CD4-positive, alpha-beta T cell treated with Interleukin-15 for 1 hour (primary cell): ENCODE measurements at regions not wholly inside any gene's neighbourhood (a gene's known extent, or its start where the extent isn't known, plus 50 kb on each side); places are given as distances from the start of the nearest gene placed in this dataset.

ENCODE experiments used
- DNase-seq: peaks from one replicate; pipeline ENCODE4 v3.0.0-alpha.2; 2020

GRCh38 chr5:20522905-20523482 is 535.0 kb upstream of the CDH18 start:
- DNase-seq: no peak

DNA sequence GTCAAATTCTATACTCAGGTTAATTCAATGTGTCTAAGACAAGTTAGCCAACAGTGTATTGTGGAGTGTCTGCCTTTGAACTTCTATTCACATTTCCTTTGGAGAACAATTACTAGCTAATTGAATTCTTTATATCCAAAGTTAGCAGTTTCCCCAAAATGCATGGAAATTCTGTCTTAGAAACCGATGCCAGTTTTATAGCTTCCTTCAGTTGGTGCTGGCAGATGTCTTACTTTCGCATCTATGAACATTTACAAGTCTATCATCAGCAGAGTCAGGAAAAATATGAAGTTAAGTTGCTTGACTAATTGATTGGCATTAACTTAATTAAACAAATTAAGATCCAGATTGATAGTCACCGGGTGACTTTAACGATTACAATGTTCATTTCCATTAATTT is 527.6 kb upstream of the CDH18 start:
- DNase-seq: no peak

GRCh38 chr5:20514145-20514544 is 526.1 kb upstream of the CDH18 start:
- DNase-seq: no peak

DNA sequence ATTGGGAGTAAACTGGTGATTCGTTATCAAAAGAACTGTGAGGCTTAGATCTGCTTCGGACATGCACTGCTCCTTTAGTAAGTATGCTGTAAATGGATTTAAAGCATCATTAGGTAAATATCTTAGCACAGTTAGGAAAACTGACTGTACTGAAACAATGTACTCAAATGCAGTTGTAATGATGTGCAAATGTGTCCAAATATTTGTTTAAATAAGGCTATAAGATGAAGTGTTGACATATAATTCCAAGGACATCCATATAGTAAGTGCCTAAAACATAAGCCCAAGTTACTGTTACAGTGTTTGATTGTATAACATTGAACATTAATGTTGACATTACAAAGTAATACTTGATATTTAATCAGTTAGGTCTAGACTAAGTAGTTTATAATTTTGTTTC is 512.5 kb upstream of the CDH18 start:
- DNase-seq: no peak

DNA sequence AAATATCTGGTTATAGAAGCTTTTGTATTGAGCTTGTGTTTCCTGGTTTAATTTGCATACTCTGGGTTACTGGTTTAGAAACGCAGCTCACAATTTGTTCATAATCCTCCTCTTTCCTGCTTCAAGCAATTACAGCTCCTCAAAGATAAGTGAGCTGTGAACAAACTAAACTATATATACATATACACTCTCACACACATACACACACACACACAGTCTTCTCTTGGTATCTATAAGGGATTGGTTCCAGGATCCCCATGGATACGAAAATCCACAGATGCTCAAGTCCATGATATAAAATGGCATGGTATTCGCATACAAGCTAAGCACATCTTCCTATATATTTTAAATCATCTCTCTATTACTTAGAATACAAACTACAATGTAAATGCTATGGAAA is 510.9 kb upstream of the CDH18 start:
- no peak for DNase-seq

GRCh38 chr5:20498102-20498501 is 510.1 kb upstream of the CDH18 start:
- no peak for DNase-seq

GRCh38 chr5:20497356-20497755 is 509.4 kb upstream of the CDH18 start:
- DNase-seq: no peak

GRCh38 chr5:20494706-20495105 is 506.7 kb upstream of the CDH18 start:
- DNase-seq: no peak

- DNase-seq: no peak
Observed at GRCh38 chr5:20486826-20487225, 498.8 kb upstream of the CDH18 start.

GRCh38 chr5:20476016-20476415 is 488.0 kb upstream of the CDH18 start:
- no peak for DNase-seq

GRCh38 chr5:20470997-20471396 is 483.0 kb upstream of the CDH18 start:
- DNase-seq: no peak

DNA sequence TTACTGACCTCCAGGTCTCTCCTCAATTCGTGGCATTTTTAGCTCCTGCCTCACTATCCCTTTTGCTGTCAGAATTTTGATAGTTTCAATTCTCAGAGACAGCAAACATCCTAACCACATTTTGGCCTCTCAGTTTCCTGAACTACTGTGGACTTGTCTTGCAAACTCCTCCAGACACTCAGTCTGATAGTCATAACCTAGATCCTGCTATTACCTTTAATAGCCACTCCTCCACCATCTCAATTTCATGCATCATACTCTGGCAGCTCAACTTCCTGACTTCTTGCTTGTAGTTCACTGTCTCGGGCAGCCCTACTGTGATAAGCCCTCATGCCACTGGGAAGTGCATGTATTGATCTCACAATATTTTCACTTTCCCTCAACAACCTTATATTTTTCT is 481.8 kb upstream of the CDH18 start:
- DNase-seq: no peak

DNA sequence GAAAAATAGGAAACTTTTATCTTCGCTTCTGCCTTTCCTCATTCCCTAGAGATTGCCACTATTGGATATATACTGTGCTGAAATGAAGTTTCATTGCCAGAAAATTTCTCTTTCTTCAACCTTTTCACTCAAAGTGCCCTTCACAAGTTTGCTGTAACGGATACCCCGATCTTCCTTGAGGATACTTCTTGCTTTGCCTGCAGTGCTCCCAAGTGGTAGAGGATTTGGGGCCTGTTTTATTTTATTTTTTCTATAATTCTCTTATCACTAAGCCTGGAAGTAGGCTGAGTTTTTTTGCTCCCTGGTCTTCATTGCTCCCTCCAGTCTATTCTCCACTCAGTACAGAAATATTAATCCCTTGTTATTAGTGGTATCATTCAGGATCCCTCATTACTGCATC is 481.4 kb upstream of the CDH18 start:
- DNase-seq: no peak

GRCh38 chr5:20466512-20466911 is 478.5 kb upstream of the CDH18 start:
- no peak for DNase-seq

DNA sequence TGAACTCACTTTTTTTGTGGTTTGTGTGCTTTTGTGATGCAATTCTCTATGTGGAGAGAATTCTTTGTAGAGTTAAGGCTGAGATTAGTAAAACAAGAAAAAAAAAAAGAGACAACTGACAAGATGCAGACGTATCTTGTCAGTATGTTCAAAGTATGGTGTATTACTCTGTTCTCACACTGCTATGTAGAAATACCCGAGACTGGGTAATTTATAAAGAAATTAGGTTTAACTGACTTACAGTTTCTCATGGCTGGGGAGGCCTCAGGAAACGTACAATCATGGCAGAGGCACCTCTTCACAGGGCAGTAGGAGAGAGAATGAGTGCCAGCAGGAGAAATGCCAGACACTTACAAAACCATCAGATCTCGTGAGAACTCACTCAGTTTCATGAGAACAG is 475.2 kb upstream of the CDH18 start:
- DNase-seq: no peak

GRCh38 chr5:20446121-20446520 is 458.1 kb upstream of the CDH18 start:
- no peak for DNase-seq

GRCh38 chr5:20445326-20445860 is 457.4 kb upstream of the CDH18 start:
- no peak for DNase-seq

- DNase-seq: no peak
Observed at GRCh38 chr5:20434786-20435185, 446.8 kb upstream of the CDH18 start.

DNA sequence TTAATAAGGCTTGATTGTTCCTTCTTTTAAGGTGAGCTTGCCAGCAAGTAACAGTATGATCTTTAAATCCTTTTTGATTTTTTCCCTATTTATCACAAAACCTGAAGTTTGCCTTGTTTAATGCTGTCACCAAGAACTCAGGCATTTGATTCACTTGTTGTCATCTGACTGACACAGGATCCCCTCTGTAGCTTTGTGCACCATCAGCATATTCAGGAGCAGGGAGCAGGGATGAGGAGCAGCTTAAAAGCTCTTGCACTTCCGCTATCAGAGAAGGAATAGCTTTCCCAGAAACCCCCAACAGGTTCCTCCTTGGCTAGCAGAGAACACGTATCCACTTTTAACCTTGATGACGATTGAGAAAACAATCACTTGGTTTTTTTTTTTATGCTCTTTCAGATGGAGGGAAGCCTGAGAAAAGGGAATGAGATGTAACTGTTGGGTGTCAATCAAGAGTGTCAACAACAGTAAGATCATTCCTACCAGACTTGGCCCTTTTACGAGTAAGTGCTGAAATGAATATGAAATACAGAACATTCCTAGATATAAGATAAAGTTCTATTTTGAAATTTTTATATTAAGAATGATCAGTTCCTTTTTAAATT is 433.1 kb upstream of the CDH18 start:
- no peak for DNase-seq
